Astrocyte of the cerebellum (primary cell): ENCODE measurements at regions not wholly inside any gene's neighbourhood (a gene's known extent, or its start where the extent isn't known, plus 50 kb on each side); places are given as distances from the start of the nearest gene placed in this dataset.

Experiments
- DNase-seq: peaks from one replicate; pipeline ENCODE4 v3.0.0-alpha.2; 2011; ENCODE audit warnings: low read depth
- H3K4me3 ChIP-seq: 2 replicates; pipeline ENCODE4 v1.5.1; 2011; ENCODE audit warnings: mild to moderate bottlenecking, low read depth, low read length, moderate library complexity
- in situ Hi-C: cut with HindIII; loops from 2 replicates; pipeline ENCODE4 v1.10.0; 2017; ENCODE audit warnings: low sequenced_read_pairs
- TF ChIP-seq, protein P1 (sequence below): IDR thresholded peaks from 2 replicates; pipeline ENCODE4 v1.5.1; 2012; ENCODE audit warnings: low read length, low read depth, moderate library complexity, mild to moderate bottlenecking; ENCODE audit errors: missing control alignments

DNA sequence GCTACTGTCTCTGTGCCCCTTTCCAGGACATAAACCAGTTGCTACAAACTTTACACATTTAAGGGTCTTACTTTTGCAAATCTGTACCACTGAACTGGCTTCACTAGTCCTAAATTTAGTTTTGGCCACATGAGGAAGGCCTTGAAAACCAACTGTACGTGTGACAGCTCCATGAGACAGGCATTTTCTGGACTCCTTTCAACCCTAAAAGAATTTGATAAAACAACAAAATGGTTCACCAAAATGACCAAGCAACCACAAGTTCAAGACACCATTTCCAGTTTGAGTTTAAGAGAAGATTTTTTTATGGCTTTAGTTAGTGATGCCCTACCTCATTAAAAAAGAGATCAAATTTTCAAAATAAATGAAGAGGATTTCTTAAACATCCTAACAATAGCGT, 246.4 kb downstream of the ZNF674 start:
- in situ Hi-C loops = no loop called here
- DNase-seq = peak; percentile 68
- H3K4me3 ChIP-seq = no peak overlapping the region
- TF ChIP-seq, protein P1, sequence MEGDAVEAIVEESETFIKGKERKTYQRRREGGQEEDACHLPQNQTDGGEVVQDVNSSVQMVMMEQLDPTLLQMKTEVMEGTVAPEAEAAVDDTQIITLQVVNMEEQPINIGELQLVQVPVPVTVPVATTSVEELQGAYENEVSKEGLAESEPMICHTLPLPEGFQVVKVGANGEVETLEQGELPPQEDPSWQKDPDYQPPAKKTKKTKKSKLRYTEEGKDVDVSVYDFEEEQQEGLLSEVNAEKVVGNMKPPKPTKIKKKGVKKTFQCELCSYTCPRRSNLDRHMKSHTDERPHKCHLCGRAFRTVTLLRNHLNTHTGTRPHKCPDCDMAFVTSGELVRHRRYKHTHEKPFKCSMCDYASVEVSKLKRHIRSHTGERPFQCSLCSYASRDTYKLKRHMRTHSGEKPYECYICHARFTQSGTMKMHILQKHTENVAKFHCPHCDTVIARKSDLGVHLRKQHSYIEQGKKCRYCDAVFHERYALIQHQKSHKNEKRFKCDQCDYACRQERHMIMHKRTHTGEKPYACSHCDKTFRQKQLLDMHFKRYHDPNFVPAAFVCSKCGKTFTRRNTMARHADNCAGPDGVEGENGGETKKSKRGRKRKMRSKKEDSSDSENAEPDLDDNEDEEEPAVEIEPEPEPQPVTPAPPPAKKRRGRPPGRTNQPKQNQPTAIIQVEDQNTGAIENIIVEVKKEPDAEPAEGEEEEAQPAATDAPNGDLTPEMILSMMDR = no peak

DNA sequence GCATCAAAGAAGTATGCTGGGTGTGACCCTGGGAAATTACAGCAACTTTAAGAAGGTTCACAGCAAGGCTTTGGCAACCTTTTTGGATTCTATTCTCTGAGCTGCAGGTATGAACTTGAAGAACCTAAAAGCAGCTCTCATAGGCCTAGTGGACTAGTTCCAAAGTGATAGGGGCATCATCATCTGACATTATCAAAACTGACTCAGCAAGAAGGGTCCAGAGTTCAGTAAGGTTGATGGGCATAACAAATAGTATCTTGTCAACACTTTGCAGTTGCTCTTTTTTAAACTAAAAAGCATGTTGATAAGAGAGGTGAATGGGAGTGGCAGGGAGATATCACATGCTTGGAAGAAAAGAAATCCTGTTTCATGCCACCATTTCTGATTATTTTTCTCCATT, 249.3 kb downstream of the ZNF674 start:
- DNase-seq = no peak
- H3K4me3 ChIP-seq = no peak overlapping the region
- TF ChIP-seq, protein P1 = no peak
- in situ Hi-C loops = no loop called here

DNA sequence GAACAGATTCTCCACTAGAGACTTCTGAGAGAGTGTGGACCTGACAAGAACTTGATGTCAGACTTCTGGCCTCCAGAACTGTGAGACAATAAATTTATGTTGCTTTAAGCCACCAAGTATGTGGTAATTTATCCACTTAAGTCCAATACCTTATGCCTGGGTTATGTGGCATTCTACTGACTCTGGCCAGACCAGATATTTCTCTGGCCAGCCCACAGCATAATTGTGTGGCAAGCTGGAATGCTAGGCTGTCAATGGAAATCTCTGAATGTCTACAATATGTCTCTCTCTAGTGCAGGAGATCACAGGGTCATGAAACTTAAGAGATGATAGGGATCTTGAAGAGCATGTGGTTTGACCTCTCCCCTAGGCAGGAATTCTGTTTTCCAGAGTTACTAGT, 251.0 kb downstream of the ZNF674 start:
- H3K4me3 ChIP-seq = no peak overlapping the region
- in situ Hi-C loops = no loop called here
- TF ChIP-seq, protein P1 = no peak
- DNase-seq = peak; percentile 38

DNA sequence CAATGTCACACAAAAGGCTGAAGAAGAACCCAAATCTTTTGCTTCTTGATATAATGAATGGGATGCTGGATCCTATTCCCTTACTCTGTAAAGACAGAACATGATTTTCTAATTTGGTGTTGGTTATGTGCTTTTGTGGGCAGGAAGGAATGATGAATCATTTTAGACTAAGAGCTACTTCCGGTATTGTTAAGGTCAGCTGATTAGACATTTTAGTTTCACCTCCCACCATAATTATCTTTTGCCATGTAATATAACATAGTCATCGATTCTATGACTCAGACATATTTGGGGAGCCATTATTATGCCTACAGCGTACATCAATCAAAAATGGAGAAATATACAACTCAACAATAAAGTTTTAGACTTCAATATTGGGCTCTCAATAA, 265.3 kb downstream of the ZNF674 start:
- DNase-seq = no peak
- TF ChIP-seq, protein P1 = no peak
- in situ Hi-C loops = no loop called here
- H3K4me3 ChIP-seq = no peak overlapping the region

DNA sequence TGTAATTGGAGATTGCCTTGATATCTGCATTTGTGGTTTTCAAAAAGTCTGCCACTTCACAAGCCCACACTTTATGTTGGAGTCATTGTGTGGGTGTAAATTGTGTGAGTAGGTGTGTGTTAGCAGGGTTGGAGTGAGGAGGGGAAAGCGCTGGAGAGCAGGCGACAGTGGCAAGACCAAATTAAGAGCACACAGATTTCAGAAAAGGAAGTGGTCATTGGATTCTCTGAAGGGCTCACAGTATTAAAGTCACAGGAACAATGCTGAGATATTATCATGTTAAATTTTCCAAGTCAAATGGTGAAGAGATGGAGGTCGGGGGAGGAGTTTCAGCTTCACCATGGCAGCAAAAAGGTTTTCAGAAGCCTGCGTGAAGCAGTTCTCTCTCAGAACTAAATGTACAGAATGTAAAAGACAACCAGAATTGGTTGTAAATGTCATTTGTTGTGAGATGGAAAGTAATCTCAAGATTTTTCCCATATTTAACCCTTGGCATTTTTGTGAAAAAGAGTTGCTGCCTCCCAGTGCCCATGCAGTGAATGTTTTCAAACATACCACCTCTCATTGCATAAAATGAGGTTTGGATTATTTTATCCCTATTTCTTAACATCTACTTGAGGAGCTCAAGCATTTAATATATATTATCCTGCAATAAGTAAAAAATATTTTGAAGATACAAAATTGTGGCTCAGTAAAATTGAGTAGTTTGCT, 265.9 kb downstream of the ZNF674 start:
- no peak for DNase-seq
- TF ChIP-seq, protein P1 = no peak
- in situ Hi-C loops = no loop called here
- H3K4me3 ChIP-seq = no peak overlapping the region

DNA sequence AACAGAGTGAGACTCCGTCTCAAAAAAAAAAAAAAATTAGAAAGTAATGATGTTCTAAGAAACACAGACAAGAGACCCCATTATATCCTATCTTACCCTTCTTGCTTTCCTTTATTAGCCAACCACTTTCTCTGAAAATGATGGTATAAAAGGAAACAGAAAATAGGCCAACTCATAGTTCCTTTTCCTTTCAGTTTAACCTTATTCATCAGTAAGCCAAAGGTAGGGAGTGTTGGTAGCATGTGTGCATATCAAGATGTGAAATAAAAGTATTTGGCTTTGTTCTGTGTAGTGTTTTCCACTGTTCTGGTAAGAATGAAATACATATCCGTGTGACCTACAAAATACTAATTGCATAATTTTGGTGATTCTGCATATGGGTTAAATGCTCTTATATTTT, 266.6 kb downstream of the ZNF674 start:
- no peak for DNase-seq
- in situ Hi-C loops = no loop called here
- H3K4me3 ChIP-seq = no peak overlapping the region
- TF ChIP-seq, protein P1 = no peak

DNA sequence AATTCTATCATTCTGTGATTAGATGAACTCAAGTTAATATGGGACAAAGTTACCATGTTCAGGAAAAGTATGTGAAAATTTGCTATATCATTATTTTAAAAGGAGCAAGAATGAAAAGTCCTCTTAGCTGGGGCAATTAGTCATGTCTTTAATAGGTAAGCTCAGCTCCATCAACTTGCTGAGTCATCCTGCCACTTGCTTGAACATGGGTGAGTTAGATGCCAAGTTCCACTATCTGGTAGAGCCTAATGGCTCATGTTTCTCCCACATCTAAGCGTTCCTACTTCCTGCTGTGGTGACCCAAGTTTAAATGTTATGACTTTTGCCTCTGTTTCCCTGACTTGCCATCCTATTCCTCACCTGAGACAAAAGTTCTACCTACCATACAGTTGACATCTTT, 276.8 kb downstream of the ZNF674 start:
- TF ChIP-seq, protein P1 = no peak
- no peak for DNase-seq
- in situ Hi-C loops = no loop called here
- H3K4me3 ChIP-seq = no peak overlapping the region
